CD4-positive, alpha-beta T cell (primary cell): ENCODE measurements at regions not wholly inside any gene's neighbourhood (a gene's known extent, or its start where the extent isn't known, plus 50 kb on each side); places are given as distances from the start of the nearest gene placed in this dataset.

ENCODE experiments used
- ATAC-seq: fragments of 200-7000 bp; cut with Tn5 transposase; one replicate; pipeline ENCODE4 v1.10.0; 2022; ENCODE audit warnings: mild to moderate bottlenecking; ENCODE audit not compliant: poor library complexity
- CTCF ChIA-PET: fragments of 350-600 bp; sonication (Branson Sonifier 250); formaldehyde crosslinking; loops from one replicate; lab custom pipeline; 2021; ENCODE audit warnings: antibody characterized with exemption, inconsistent platforms; lab: Charles Lee
- POLR2A ChIA-PET: fragments of 350-600 bp; sonication (Branson Sonifier 250); formaldehyde crosslinking; loops from one replicate; lab custom pipeline; 2021; ENCODE audit warnings: antibody characterized with exemption, inconsistent platforms; lab: Charles Lee
- DNase-seq, 14 experiments: peaks; one replicate each; pipeline ENCODE4 v3.0.0-alpha.2; 2013 to 2020; ENCODE audit warnings: mixed read lengths in 2 of 14
- H3K27ac ChIP-seq, 2 donors: one replicate each; pipeline versions ENCODE4 v1.5.1 to v1.7.0; 2013; ENCODE audit warnings: low read length in 2 of 2, low read depth in 1 of 2, mild to moderate bottlenecking in 1 of 2
- H3K27me3 ChIP-seq, 2 experiments: 1 replicate in 1 of 2; 2 replicates in 1 of 2; pipeline versions ENCODE4 v1.6.1 to v1.7.0; 2013; ENCODE audit warnings: low read length in 2 of 2, control low read depth in 1 of 2, mild to moderate bottlenecking in 1 of 2, moderate library complexity in 1 of 2; ENCODE audit not compliant: insufficient read depth in 2 of 2, control insufficient read depth in 1 of 2
- H3K36me3 ChIP-seq: one replicate; pipeline ENCODE4 v1.6.1; 2013; ENCODE audit warnings: low read length, control low read depth; ENCODE audit not compliant: insufficient read depth
- H3K4me1 ChIP-seq: one replicate; pipeline ENCODE4 v1.6.1; 2013; ENCODE audit warnings: low read length, control low read depth; ENCODE audit not compliant: insufficient read depth
- H3K4me3 ChIP-seq: one replicate; pipeline ENCODE4 v1.5.1; 2013; ENCODE audit warnings: mild to moderate bottlenecking, low read length, moderate library complexity
- H3K9me3 ChIP-seq, 2 experiments: 1 replicate in 1 of 2; 2 replicates in 1 of 2; pipeline versions ENCODE4 v1.6.1 to v1.7.0; 2013; ENCODE audit warnings: low read length in 2 of 2, mild to moderate bottlenecking in 2 of 2, control low read depth in 1 of 2, moderate library complexity in 1 of 2; ENCODE audit not compliant: control insufficient read depth in 1 of 2, insufficient read depth in 1 of 2
- H3K27ac Mint-ChIP-seq: one replicate; pipeline ENCODE4 v1.8.0; 2020; ENCODE audit warnings: mixed read lengths
- H3K27me3 Mint-ChIP-seq: one replicate; pipeline ENCODE4 v1.8.0; 2021; ENCODE audit warnings: mixed read lengths
- H3K36me3 Mint-ChIP-seq: one replicate; pipeline ENCODE4 v1.8.0; 2021; ENCODE audit warnings: low read depth, mixed read lengths
- H3K4me1 Mint-ChIP-seq: one replicate; pipeline ENCODE4 v1.8.0; 2021; ENCODE audit warnings: low read depth, mixed read lengths
- H3K4me3 Mint-ChIP-seq: one replicate; pipeline ENCODE4 v1.8.0; 2020; ENCODE audit warnings: mild to moderate bottlenecking, mixed read lengths
- H3K9me3 Mint-ChIP-seq: one replicate; pipeline ENCODE4 v1.8.0; 2020; ENCODE audit warnings: mixed read lengths
- CTCF ChIP-seq: fragments of 200-600 bp; IDR thresholded peaks from one replicate; pipeline ENCODE4 v1.8.0; 2022; ENCODE audit warnings: antibody characterized with exemption, mild to moderate bottlenecking
- intact Hi-C, 2 experiments: fragments of 100-400 bp; cut with DNase I in 1 of 2; cut with micrococcal nuclease in 1 of 2; formaldehyde crosslinking; loops; one replicate each; pipeline versions ENCODE4 v1.15.1 to v1.9.0; 2023 to 2025; cut with DNase I, micrococcal nuclease

- CTCF ChIA-PET = no interaction called here
Observed at GRCh38 chr5:136434795-136435194, 69.5 kb upstream of the TRPC7 start.

DNA sequence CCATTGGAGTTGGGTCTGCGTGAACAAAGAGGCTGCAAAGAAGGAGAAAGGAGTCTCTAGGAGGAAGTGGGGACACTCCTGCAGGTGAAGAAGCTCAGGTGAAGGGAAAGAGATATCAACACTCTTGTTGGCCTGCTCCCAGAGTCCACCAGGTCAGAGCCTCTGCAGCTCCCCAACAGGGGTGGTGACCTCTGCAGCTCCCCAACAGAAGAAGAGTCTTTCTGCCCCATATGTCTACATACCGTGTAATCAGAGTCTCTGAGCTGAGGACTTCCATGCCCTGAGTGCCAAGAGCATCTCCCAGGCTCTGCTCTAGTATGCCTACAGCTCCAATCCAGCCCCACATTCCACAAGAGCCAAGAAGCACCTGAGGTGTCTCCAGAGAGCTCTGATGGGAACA, 67.4 kb upstream of the TRPC7 start:
- Histone ChIP-seq H3K27me3 (no peaks in the 10 kb centered on the region), H3K4me1 (no peaks in the 10 kb centered on the region), H3K9me3 (no peaks in the 10 kb centered on the region), H3K4me3 (no peak overlapping the region), H3K36me3 (no peaks in the 10 kb centered on the region), H3K27ac (no peak overlapping the region)
- H3K27me3 Mint-ChIP-seq = no peaks in the 10 kb centered on the region
- H3K4me3 Mint-ChIP-seq = no peak overlapping the region
- H3K27ac Mint-ChIP-seq = no peak overlapping the region
- intact Hi-C loops = no loop called here
- ChIA-PET POLR2A (no interaction called here), CTCF (no interaction called here)
- ATAC-seq (no peak), DNase-seq (no peak)
- H3K4me1 Mint-ChIP-seq = no peaks in the 10 kb centered on the region
- TF ChIP-seq CTCF = no peak
- H3K36me3 Mint-ChIP-seq = no peaks in the 10 kb centered on the region
- H3K9me3 Mint-ChIP-seq = no peaks in the 10 kb centered on the region

More at GRCh38 chr5:136434795-136435194, 69.5 kb upstream of the TRPC7 start:
- no peaks in the 10 kb centered on the region for H3K36me3 ChIP-seq
- H3K27ac ChIP-seq = no peak overlapping the region
- no peak for DNase-seq
- no peaks in the 10 kb centered on the region for H3K4me1 ChIP-seq
- no peaks in the 10 kb centered on the region for H3K9me3 Mint-ChIP-seq
- no peak overlapping the region for H3K4me3 Mint-ChIP-seq
- no peak for ATAC-seq
- POLR2A ChIA-PET = no interaction called here
- H3K9me3 ChIP-seq = no peaks in the 10 kb centered on the region
- H3K27me3 Mint-ChIP-seq = no peaks in the 10 kb centered on the region
- no peaks in the 10 kb centered on the region for H3K4me1 Mint-ChIP-seq
- no peak for TF ChIP-seq CTCF
- H3K4me3 ChIP-seq = no peak overlapping the region
- H3K27ac Mint-ChIP-seq = no peak overlapping the region
- no peaks in the 10 kb centered on the region for H3K27me3 ChIP-seq
- intact Hi-C loops = no loop called here
- no peaks in the 10 kb centered on the region for H3K36me3 Mint-ChIP-seq

- CTCF ChIA-PET = no interaction called here
Observed at GRCh38 chr5:136430081-136430480, 64.7 kb upstream of the TRPC7 start.

More at GRCh38 chr5:136430081-136430480, 64.7 kb upstream of the TRPC7 start:
- no peaks in the 10 kb centered on the region for H3K9me3 Mint-ChIP-seq
- intact Hi-C loops = no loop called here
- no peaks in the 10 kb centered on the region for H3K4me1 Mint-ChIP-seq
- TF ChIP-seq CTCF = no peak
- no peak overlapping the region for H3K4me3 Mint-ChIP-seq
- POLR2A ChIA-PET = no interaction called here
- Histone ChIP-seq H3K27ac (no peak overlapping the region), H3K9me3 (no peaks in the 10 kb centered on the region), H3K36me3 (no peaks in the 10 kb centered on the region), H3K4me3 (no peak overlapping the region), H3K4me1 (no peaks in the 10 kb centered on the region), H3K27me3 (no peaks in the 10 kb centered on the region)
- no peaks in the 10 kb centered on the region for H3K36me3 Mint-ChIP-seq
- DNase-seq = no peak
- ATAC-seq = no peak
- H3K27me3 Mint-ChIP-seq = no peaks in the 10 kb centered on the region
- H3K27ac Mint-ChIP-seq = no peak overlapping the region
